SK-N-SH (cell line): ENCODE measurements at regions not wholly inside any gene's neighbourhood (a gene's known extent, or its start where the extent isn't known, plus 50 kb on each side); places are given as distances from the start of the nearest gene placed in this dataset.

Source experiments
- CTCF ChIA-PET: fragments of 300-600, 350-600 bp; formaldehyde crosslinking; extraction: SDS; loops from one replicate; lab custom pipeline; 2021; lab: Yijun Ruan, JAX
- POLR2A ChIA-PET: fragments of 350-600 bp; sonication (Branson Sonifier 250); formaldehyde crosslinking; extraction: SDS; loops from one replicate; lab custom pipeline; 2020; ENCODE audit warnings: antibody characterized with exemption, inconsistent platforms; lab: Yijun Ruan, JAX
- DNase-seq: peaks from one replicate; pipeline ENCODE4 v3.0.0; 2012
- H2AFZ ChIP-seq: fragments of 200-600 bp; sonication (generic); 2 replicates; pipeline ENCODE4 v1.8.1; 2016; ENCODE audit warnings: antibody characterized with exemption, mild to moderate bottlenecking, low read depth
- H3F3A ChIP-seq: fragments of 200-600 bp; sonication (generic); replicated peaks from 2 replicates; pipeline ENCODE3; 2016; ENCODE audit warnings: antibody characterized with exemption, mild to moderate bottlenecking; ENCODE audit not compliant: insufficient read depth
- H3K27ac ChIP-seq, 2 experiments: fragments of 200-500 bp in 1 of 2; fragments of 200-600 bp in 1 of 2; sonication (Bioruptor generic) in 1 of 2; sonication (generic), shearing (Covaris generic) in 1 of 2; 2 replicates each; pipeline versions ENCODE4 v1.5.1 to v1.6.1; 2014 to 2016; ENCODE audit warnings: low read depth in 2 of 2, inconsistent platforms in 1 of 2, low read length in 1 of 2, mild to moderate bottlenecking in 1 of 2, mixed read lengths in 1 of 2
- H3K27me3 ChIP-seq: fragments of 200-600 bp; sonication (generic), shearing (Covaris generic); 2 replicates; pipeline ENCODE4 v1.6.1; 2016; ENCODE audit warnings: mixed run types; ENCODE audit not compliant: insufficient read depth
- H3K36me3 ChIP-seq, 2 experiments: fragments of 200-500 bp in 1 of 2; fragments of 200-600 bp in 1 of 2; sonication (Bioruptor generic) in 1 of 2; sonication (generic) in 1 of 2; replicated peaks in 1 of 2; 2 replicates each; pipeline versions ENCODE3 to v1.5.1; 2014 to 2016; ENCODE audit warnings: low read length in 1 of 2, mild to moderate bottlenecking in 1 of 2; ENCODE audit not compliant: insufficient read depth in 2 of 2, control insufficient read depth in 1 of 2
- H3K4me1 ChIP-seq, 2 experiments: fragments of 200-500 bp in 1 of 2; fragments of 200-600 bp in 1 of 2; sonication (Bioruptor generic) in 1 of 2; sonication (generic), shearing (Covaris generic) in 1 of 2; 2 replicates each; pipeline versions ENCODE4 v1.5.1 to v1.6.1; 2014 to 2016; ENCODE audit warnings: low read depth in 1 of 2, low read length in 1 of 2, mixed run types in 1 of 2; ENCODE audit not compliant: insufficient read depth in 2 of 2, control insufficient read depth in 1 of 2
- H3K4me2 ChIP-seq: fragments of 200-600 bp; sonication (generic), shearing (Covaris generic); 2 replicates; pipeline ENCODE4 v1.6.1; 2017; ENCODE audit warnings: mixed run types
- H3K4me3 ChIP-seq, 2 experiments: fragments of 200-500 bp in 1 of 2; fragments of 200-600 bp in 1 of 2; sonication (Bioruptor generic) in 1 of 2; sonication (generic), shearing (Covaris generic) in 1 of 2; 2 replicates each; pipeline versions ENCODE4 v1.5.1 to v1.8.1; 2014 to 2016; ENCODE audit warnings: low read depth in 2 of 2, inconsistent platforms in 1 of 2, low read length in 1 of 2, mild to moderate bottlenecking in 1 of 2, mixed read lengths in 1 of 2, moderate library complexity in 1 of 2
- H3K79me2 ChIP-seq: fragments of 200-600 bp; sonication (generic); 2 replicates; pipeline ENCODE4 v1.8.1; 2017; ENCODE audit warnings: mild to moderate bottlenecking; ENCODE audit not compliant: insufficient read depth
- H3K9ac ChIP-seq: fragments of 200-600 bp; sonication (generic); 2 replicates; pipeline ENCODE4 v1.6.1; 2017; ENCODE audit warnings: mixed run types
- H3K9me2 ChIP-seq: fragments of 200-600 bp; sonication (generic); 2 replicates; pipeline ENCODE4 v1.6.1; 2017; ENCODE audit warnings: mixed run types
- H3K9me3 ChIP-seq: fragments of 200-600 bp; sonication (generic); 2 replicates; pipeline ENCODE4 v1.6.1; 2017; ENCODE audit warnings: mixed run types, mild to moderate bottlenecking, moderate library complexity
- H4K20me1 ChIP-seq: fragments of 200-600 bp; sonication (generic); 2 replicates; pipeline ENCODE4 v1.6.1; 2017; ENCODE audit warnings: mild to moderate bottlenecking, mixed run types; ENCODE audit not compliant: insufficient read depth
- ELF1 ChIP-seq: IDR thresholded peaks from 2 replicates; pipeline ENCODE4 v1.4.0; 2012
- EP300 ChIP-seq, 2 experiments: IDR thresholded peaks; 2 replicates each; pipeline versions ENCODE4 v1.4.0 to v1.6.1; 2012; ENCODE audit warnings: borderline replicate concordance in 1 of 2, low read depth in 1 of 2, low read length in 1 of 2
- EZH2phosphoT487 ChIP-seq: fragments of 200-600 bp; sonication (generic); IDR thresholded peaks from 2 replicates; pipeline ENCODE4 v1.6.1; 2017; ENCODE audit warnings: low read depth, mixed run types, mild to moderate bottlenecking, antibody characterized with exemption, moderate library complexity, borderline replicate concordance
- FOSL2 ChIP-seq: IDR thresholded peaks from 2 replicates; pipeline ENCODE4 v1.4.0; 2012; ENCODE audit warnings: low read depth, mild to moderate bottlenecking, moderate library complexity, borderline replicate concordance
- GABPA ChIP-seq: IDR thresholded peaks from 2 replicates; pipeline ENCODE4 v1.4.0; 2012; ENCODE audit warnings: low read depth, mild to moderate bottlenecking
- GATA2 ChIP-seq: sonication (generic); formaldehyde crosslinking; IDR thresholded peaks from 2 replicates; pipeline ENCODE4 v1.5.0; 2020; ENCODE audit warnings: mild to moderate bottlenecking, missing genetic modification reagents
- MEF2A ChIP-seq: IDR thresholded peaks from 2 replicates; pipeline ENCODE4 v1.4.0; 2012; ENCODE audit warnings: low read depth, borderline replicate concordance
- MXI1 ChIP-seq: IDR thresholded peaks from 2 replicates; pipeline ENCODE4 v1.6.1; 2012; ENCODE audit warnings: mild to moderate bottlenecking, low read depth, low read length, improper control_type of control experiment
- NRF1 ChIP-seq: IDR thresholded peaks from 2 replicates; pipeline ENCODE4 v1.6.1; 2012; ENCODE audit warnings: low read depth, mild to moderate bottlenecking, low read length
- POLR2AphosphoS5 ChIP-seq: IDR thresholded peaks from 2 replicates; pipeline ENCODE4 v1.6.1; 2012; ENCODE audit warnings: low read depth, low read length
- RAD21 ChIP-seq: IDR thresholded peaks from 2 replicates; pipeline ENCODE4 v1.6.1; 2012; ENCODE audit warnings: mild to moderate bottlenecking, low read length
- RCOR1 ChIP-seq: fragments of 150-350 bp; IDR thresholded peaks from 2 replicates; pipeline ENCODE4 v1.6.1; 2017; ENCODE audit warnings: antibody characterized with exemption, low read length
- RFX5 ChIP-seq: IDR thresholded peaks from 2 replicates; pipeline ENCODE4 v1.6.1; 2012; ENCODE audit warnings: mild to moderate bottlenecking, improper control_type of control experiment, low read length
- SIN3A ChIP-seq: IDR thresholded peaks from 2 replicates; pipeline ENCODE4 v1.6.1; 2012; ENCODE audit warnings: low read depth, mild to moderate bottlenecking, low read length, moderate library complexity, borderline replicate concordance
- SMC3 ChIP-seq: IDR thresholded peaks from 2 replicates; pipeline ENCODE4 v1.6.1; 2012; ENCODE audit warnings: low read depth, low read length, improper control_type of control experiment
- TAF1 ChIP-seq: IDR thresholded peaks from 2 replicates; pipeline ENCODE4 v1.6.1; 2012; ENCODE audit warnings: low read depth, mild to moderate bottlenecking, low read length, moderate library complexity, borderline replicate concordance
- TCF12 ChIP-seq: IDR thresholded peaks from 2 replicates; pipeline ENCODE4 v1.4.0; 2012
- WGBS: methylation state at CpG from one replicate; pipeline ENCODE4 v1.1.6; 2017; ENCODE audit warnings: low lambda C conversion rate; 5-methylcytosine and 5-hydroxymethylcytosine counted together
- TF ChIP-seq, protein P1 (sequence below): fragments of 150-350 bp; IDR thresholded peaks from 2 replicates; pipeline ENCODE4 v1.6.1; 2016; ENCODE audit warnings: mild to moderate bottlenecking, low read depth, low read length
- TF ChIP-seq, protein P2 (sequence below): fragments of 150-350 bp; IDR thresholded peaks from 2 replicates; pipeline ENCODE4 v1.6.1; 2017; ENCODE audit warnings: antibody characterized with exemption, low read length, low read depth, borderline replicate concordance
- TF ChIP-seq, protein P3 (sequence below): IDR thresholded peaks from 2 replicates; pipeline ENCODE4 v1.4.0; 2012; ENCODE audit warnings: low read depth
- TF ChIP-seq, protein P4 (sequence below): IDR thresholded peaks from 2 replicates; pipeline ENCODE4 v1.4.0; 2012; ENCODE audit warnings: low read depth, borderline replicate concordance
- TF ChIP-seq, protein P5 (sequence below): IDR thresholded peaks from 2 replicates; pipeline ENCODE4 v1.6.1; 2012; ENCODE audit warnings: mild to moderate bottlenecking, low read depth, low read length, moderate library complexity

DNA sequence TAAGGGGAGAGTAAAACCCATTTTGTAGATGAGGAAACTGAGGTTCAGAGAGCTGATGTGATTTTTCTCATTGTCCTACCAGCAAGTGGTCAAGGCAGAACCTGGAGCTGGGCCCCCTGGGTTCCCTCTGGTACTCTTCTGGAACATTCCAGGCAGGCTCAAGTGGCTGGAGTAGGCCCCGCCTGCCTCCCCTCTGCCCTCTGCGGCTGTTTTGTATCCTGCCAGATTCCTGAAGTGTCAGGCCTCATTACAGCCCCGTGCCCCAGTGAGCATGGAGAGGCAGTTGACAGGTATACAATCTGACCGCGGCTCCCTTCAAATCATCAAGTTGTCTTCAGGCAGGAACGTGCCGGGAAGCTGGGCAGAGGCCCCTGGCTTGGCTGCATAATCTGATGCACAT, 94.6 kb upstream of the CD82 start:
- no peak for DNase-seq
- CTCF ChIA-PET, result interaction anchor here (0.9 kb wide), 1 partner anchor 14 kb away, joined by 3 read pairs; no protein-coding TSS in a partner anchor
- TF ChIP-seq, protein P1, sequence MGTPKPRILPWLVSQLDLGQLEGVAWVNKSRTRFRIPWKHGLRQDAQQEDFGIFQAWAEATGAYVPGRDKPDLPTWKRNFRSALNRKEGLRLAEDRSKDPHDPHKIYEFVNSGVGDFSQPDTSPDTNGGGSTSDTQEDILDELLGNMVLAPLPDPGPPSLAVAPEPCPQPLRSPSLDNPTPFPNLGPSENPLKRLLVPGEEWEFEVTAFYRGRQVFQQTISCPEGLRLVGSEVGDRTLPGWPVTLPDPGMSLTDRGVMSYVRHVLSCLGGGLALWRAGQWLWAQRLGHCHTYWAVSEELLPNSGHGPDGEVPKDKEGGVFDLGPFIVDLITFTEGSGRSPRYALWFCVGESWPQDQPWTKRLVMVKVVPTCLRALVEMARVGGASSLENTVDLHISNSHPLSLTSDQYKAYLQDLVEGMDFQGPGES, result no peak
- TF ChIP-seq SMC3 (no peak), POLR2AphosphoS5 (no peak), RAD21 (no peak), TCF12 (no peak), ELF1 (no peak), TAF1 (no peak), MEF2A (no peak), SIN3A (no peak)
- TF ChIP-seq, protein P2, sequence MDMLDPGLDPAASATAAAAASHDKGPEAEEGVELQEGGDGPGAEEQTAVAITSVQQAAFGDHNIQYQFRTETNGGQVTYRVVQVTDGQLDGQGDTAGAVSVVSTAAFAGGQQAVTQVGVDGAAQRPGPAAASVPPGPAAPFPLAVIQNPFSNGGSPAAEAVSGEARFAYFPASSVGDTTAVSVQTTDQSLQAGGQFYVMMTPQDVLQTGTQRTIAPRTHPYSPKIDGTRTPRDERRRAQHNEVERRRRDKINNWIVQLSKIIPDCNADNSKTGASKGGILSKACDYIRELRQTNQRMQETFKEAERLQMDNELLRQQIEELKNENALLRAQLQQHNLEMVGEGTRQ, result no peak
- TF ChIP-seq, all 33 proteins: peak for 0
- Histone ChIP-seq H4K20me1 (no peaks in the 10 kb centered on the region), H3K4me2 (no peak overlapping the region), H3K9me2 (no peaks in the 10 kb centered on the region), H3K27ac (no peak overlapping the region), H3F3A (no peaks in the 10 kb centered on the region), H3K36me3 (no peaks in the 10 kb centered on the region), H3K4me1 (no peaks in the 10 kb centered on the region; a peak in 1 of 4 replicates), H2AFZ (no peak overlapping the region), H3K27me3 (peaks cover 12% of the 10 kb centered on the region; the same call in 1 of the 2 replicates), H3K9ac (no peak overlapping the region), H3K79me2 (no peaks in the 10 kb centered on the region), H3K4me3 (no peak overlapping the region), H3K9me3 (no peaks in the 10 kb centered on the region)
- 58% methylated on average over 6 of the region's 7 CpGs for WGBS
- POLR2A ChIA-PET, result no interaction called here

DNA sequence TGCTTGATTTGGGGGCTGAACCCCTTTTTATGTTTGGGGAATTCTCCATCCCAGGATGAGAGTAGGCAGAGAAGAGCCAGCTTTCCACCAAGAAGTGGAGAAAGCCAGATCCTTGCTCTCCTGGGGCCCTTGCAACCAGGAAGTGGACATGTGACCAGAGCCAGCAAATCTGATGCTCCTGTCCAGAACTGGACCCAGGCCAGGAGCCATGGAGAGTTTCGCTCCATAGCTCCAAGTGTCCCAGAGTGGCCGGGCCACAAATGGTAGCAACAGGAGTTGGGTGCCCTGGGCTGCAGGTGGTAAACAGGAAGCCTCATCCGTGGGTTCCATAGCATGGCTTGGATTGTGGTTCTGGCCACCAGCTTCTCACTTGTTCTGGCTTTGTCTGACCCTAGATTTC, 93.9 kb upstream of the CD82 start:
- Histone ChIP-seq H3K9me2 (no peaks in the 10 kb centered on the region), H3K27ac (no peak overlapping the region), H3K9me3 (no peaks in the 10 kb centered on the region), H3K4me2 (no peak overlapping the region), H3K4me3 (no peak overlapping the region), H4K20me1 (no peaks in the 10 kb centered on the region), H3K79me2 (no peaks in the 10 kb centered on the region), H3K27me3 (peaks cover 19% of the 10 kb centered on the region; the same call in 1 of the 2 replicates), H3K9ac (no peak overlapping the region), H3K36me3 (no peaks in the 10 kb centered on the region), H2AFZ (no peak overlapping the region), H3K4me1 (no peaks in the 10 kb centered on the region; a peak in 1 of 4 replicates), H3F3A (no peaks in the 10 kb centered on the region)
- CTCF ChIA-PET, result interaction anchor here (0.9 kb wide), 1 partner anchor 15 kb away, joined by 3 read pairs; no protein-coding TSS in a partner anchor
- 33% methylated on average over 1 of the region's 3 CpGs for WGBS
- no peak for DNase-seq
- POLR2A ChIA-PET, result no interaction called here
- TF ChIP-seq RFX5 (no peak), TCF12 (no peak), MXI1 (no peak), GATA2 (no peak), FOSL2 (no peak), TAF1 (no peak), RAD21 (no peak), GABPA (no peak), SIN3A (no peak), NRF1 (no peak), MEF2A (no peak), EP300 (IDR thresholded peaks at IDR 0.05; ENCODE audit: borderline replicate concordance in 1 of 2, low read depth in 1 of 2, low read length in 1 of 2) (no peak), RCOR1 (no peak), ELF1 (no peak), EZH2phosphoT487 (no peak)
- TF ChIP-seq, protein P3, sequence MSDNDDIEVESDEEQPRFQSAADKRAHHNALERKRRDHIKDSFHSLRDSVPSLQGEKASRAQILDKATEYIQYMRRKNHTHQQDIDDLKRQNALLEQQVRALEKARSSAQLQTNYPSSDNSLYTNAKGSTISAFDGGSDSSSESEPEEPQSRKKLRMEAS, result no peak
- TF ChIP-seq, protein P4, sequence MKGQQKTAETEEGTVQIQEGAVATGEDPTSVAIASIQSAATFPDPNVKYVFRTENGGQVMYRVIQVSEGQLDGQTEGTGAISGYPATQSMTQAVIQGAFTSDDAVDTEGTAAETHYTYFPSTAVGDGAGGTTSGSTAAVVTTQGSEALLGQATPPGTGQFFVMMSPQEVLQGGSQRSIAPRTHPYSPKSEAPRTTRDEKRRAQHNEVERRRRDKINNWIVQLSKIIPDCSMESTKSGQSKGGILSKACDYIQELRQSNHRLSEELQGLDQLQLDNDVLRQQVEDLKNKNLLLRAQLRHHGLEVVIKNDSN, result no peak
- TF ChIP-seq, protein P5, sequence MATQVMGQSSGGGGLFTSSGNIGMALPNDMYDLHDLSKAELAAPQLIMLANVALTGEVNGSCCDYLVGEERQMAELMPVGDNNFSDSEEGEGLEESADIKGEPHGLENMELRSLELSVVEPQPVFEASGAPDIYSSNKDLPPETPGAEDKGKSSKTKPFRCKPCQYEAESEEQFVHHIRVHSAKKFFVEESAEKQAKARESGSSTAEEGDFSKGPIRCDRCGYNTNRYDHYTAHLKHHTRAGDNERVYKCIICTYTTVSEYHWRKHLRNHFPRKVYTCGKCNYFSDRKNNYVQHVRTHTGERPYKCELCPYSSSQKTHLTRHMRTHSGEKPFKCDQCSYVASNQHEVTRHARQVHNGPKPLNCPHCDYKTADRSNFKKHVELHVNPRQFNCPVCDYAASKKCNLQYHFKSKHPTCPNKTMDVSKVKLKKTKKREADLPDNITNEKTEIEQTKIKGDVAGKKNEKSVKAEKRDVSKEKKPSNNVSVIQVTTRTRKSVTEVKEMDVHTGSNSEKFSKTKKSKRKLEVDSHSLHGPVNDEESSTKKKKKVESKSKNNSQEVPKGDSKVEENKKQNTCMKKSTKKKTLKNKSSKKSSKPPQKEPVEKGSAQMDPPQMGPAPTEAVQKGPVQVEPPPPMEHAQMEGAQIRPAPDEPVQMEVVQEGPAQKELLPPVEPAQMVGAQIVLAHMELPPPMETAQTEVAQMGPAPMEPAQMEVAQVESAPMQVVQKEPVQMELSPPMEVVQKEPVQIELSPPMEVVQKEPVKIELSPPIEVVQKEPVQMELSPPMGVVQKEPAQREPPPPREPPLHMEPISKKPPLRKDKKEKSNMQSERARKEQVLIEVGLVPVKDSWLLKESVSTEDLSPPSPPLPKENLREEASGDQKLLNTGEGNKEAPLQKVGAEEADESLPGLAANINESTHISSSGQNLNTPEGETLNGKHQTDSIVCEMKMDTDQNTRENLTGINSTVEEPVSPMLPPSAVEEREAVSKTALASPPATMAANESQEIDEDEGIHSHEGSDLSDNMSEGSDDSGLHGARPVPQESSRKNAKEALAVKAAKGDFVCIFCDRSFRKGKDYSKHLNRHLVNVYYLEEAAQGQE, result no peak
